Colonic mucosa (tissue), 4 donors: ENCODE measurements at regions not wholly inside any gene's neighbourhood (a gene's known extent, or its start where the extent isn't known, plus 50 kb on each side); places are given as distances from the start of the nearest gene placed in this dataset.
A peak's percentile ranks its signal among the peaks of the same experiment; 100 is the strongest.

Experiments
- DNase-seq: peaks from one replicate; pipeline ENCODE4 v3.0.0-alpha.2; 2020
- H3K27ac ChIP-seq: fragments of 200-600 bp; one replicate; pipeline ENCODE4 v1.8.0; 2021
- H3K27me3 ChIP-seq: fragments of 200-600 bp; one replicate; pipeline ENCODE4 v1.8.0; 2021
- H3K36me3 ChIP-seq: fragments of 200-600 bp; one replicate; pipeline ENCODE4 v1.8.0; 2021
- H3K4me1 ChIP-seq: fragments of 200-600 bp; one replicate; pipeline ENCODE4 v1.8.0; 2021; ENCODE audit warnings: mild to moderate bottlenecking
- H3K4me3 ChIP-seq: fragments of 200-600 bp; one replicate; pipeline ENCODE4 v1.8.0; 2021
- H3K9ac ChIP-seq, 2 donors: one replicate each; pipeline ENCODE4 v1.7.0; 2013; ENCODE audit warnings: control low read depth in 2 of 2, low read depth in 2 of 2, low read length in 2 of 2
- H3K9me3 ChIP-seq: fragments of 200-600 bp; one replicate; pipeline ENCODE4 v1.8.0; 2021
- intact Hi-C: fragments of 100-400 bp; cut with DNase I; formaldehyde crosslinking; loops from one replicate; pipeline ENCODE4 v1.14.1; 2022
- TF ChIP-seq, protein P1 (sequence below): fragments of 200-600 bp; IDR thresholded peaks from one replicate; pipeline ENCODE4 v1.8.0; 2022; ENCODE audit warnings: antibody characterized with exemption, mild to moderate bottlenecking
- donor health status: healthy.
- donor health status: DM: no; HTN: no; CAD: no.
- donor health status: DM: no; HTN: no; CAD: no.

DNA sequence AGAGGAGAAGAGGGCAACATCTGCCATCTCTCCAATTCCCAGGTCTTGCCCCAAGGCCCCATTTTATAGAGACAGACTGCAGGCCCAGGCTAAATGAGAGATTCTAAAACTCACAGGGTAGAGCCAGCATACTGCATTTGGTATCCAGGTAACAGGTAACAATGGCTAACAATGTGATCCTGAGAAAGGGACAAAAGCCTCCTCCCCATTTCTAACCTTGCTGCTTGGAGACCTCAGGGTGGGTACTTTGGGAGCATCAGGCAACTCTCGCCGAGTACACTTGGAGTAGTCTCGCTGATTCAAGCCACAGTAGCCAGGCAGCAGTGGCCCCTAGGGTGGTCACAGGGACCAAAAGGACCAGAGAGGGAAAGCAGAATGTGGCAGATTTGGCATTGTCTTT lies 162.6 kb upstream of the PLEKHA5 start:
- H3K9me3 ChIP-seq, result no peaks in the 10 kb centered on the region
- intact Hi-C loops, result no loop called here
- H3K4me3 ChIP-seq, result no peak overlapping the region
- TF ChIP-seq, protein P1, sequence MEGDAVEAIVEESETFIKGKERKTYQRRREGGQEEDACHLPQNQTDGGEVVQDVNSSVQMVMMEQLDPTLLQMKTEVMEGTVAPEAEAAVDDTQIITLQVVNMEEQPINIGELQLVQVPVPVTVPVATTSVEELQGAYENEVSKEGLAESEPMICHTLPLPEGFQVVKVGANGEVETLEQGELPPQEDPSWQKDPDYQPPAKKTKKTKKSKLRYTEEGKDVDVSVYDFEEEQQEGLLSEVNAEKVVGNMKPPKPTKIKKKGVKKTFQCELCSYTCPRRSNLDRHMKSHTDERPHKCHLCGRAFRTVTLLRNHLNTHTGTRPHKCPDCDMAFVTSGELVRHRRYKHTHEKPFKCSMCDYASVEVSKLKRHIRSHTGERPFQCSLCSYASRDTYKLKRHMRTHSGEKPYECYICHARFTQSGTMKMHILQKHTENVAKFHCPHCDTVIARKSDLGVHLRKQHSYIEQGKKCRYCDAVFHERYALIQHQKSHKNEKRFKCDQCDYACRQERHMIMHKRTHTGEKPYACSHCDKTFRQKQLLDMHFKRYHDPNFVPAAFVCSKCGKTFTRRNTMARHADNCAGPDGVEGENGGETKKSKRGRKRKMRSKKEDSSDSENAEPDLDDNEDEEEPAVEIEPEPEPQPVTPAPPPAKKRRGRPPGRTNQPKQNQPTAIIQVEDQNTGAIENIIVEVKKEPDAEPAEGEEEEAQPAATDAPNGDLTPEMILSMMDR, result no peak
- H3K27me3 ChIP-seq, result no peaks in the 10 kb centered on the region
- no peak overlapping the region for H3K27ac ChIP-seq
- H3K4me1 ChIP-seq, result no peaks in the 10 kb centered on the region
- H3K36me3 ChIP-seq, result no peaks in the 10 kb centered on the region
- no peak for DNase-seq
- H3K9ac ChIP-seq, result no peak overlapping the region

GRCh38 chr12:18967814-18968213 lies 161.7 kb upstream of the PLEKHA5 start:
- intact Hi-C loops, result no loop called here
- Histone ChIP-seq H3K27ac (no peak overlapping the region), H3K36me3 (no peaks in the 10 kb centered on the region), H3K4me3 (no peak overlapping the region), H3K9me3 (no peaks in the 10 kb centered on the region), H3K27me3 (no peaks in the 10 kb centered on the region), H3K9ac (no peak overlapping the region), H3K4me1 (no peaks in the 10 kb centered on the region)
- TF ChIP-seq, protein P1, result no peak
- DNase-seq, result no peak

DNA sequence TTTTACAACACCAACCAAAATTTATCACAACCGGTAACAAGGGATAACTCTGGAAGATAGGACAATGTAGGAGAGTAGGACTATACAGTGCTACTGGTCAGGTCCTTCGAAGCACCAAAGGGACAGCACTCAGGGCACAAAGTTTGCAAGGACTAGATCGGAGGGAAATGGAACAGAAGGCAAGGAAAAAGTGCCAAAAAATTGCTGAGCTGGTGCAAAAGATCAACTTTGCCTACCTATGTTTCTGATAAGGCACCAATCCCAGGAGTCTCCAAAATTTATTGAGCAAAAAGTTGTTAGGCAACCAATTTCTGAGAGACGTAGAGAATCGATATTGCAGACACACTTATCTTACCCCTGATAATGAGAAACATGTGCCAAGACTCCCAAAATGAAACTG lies 160.0 kb upstream of the PLEKHA5 start:
- no peak overlapping the region for H3K9ac ChIP-seq
- TF ChIP-seq, protein P1, result no peak
- DNase-seq, result no peak
- H3K4me1 ChIP-seq, result no peaks in the 10 kb centered on the region
- no peaks in the 10 kb centered on the region for H3K36me3 ChIP-seq
- H3K4me3 ChIP-seq, result no peak overlapping the region
- no peaks in the 10 kb centered on the region for H3K9me3 ChIP-seq
- intact Hi-C loops, result no loop called here
- H3K27me3 ChIP-seq, result no peaks in the 10 kb centered on the region
- no peak overlapping the region for H3K27ac ChIP-seq

GRCh38 chr12:18970603-18971002 lies 158.9 kb upstream of the PLEKHA5 start:
- no peaks in the 10 kb centered on the region for H3K36me3 ChIP-seq
- no peak for DNase-seq
- no peaks in the 10 kb centered on the region for H3K9me3 ChIP-seq
- H3K27ac ChIP-seq, result no peak overlapping the region
- TF ChIP-seq, protein P1, result no peak
- no peak overlapping the region for H3K9ac ChIP-seq
- H3K27me3 ChIP-seq, result no peaks in the 10 kb centered on the region
- H3K4me1 ChIP-seq, result no peaks in the 10 kb centered on the region
- intact Hi-C loops, result no loop called here
- H3K4me3 ChIP-seq, result no peak overlapping the region

GRCh38 chr12:18971932-18972331 lies 157.6 kb upstream of the PLEKHA5 start:
- Histone ChIP-seq H3K9ac (no peak overlapping the region), H3K4me3 (no peak overlapping the region), H3K36me3 (no peaks in the 10 kb centered on the region), H3K27ac (no peak overlapping the region), H3K9me3 (no peaks in the 10 kb centered on the region), H3K4me1 (no peaks in the 10 kb centered on the region), H3K27me3 (no peaks in the 10 kb centered on the region)
- no peak for DNase-seq
- TF ChIP-seq, protein P1, result no peak
- intact Hi-C loops, result no loop called here

- TF ChIP-seq, protein P1, result no peak
- Histone ChIP-seq H3K4me3 (no peak overlapping the region), H3K36me3 (no peaks in the 10 kb centered on the region), H3K4me1 (no peaks in the 10 kb centered on the region), H3K27me3 (no peaks in the 10 kb centered on the region), H3K9me3 (no peaks in the 10 kb centered on the region), H3K27ac (no peak overlapping the region), H3K9ac (no peak overlapping the region)
- intact Hi-C loops, result no loop called here
- peak; percentile 20 for DNase-seq
These were observed 153.6 kb upstream of the PLEKHA5 start for GRCh38 chr12:18975933-18976332.
